ENCODE measurements at regions not wholly inside any gene's neighbourhood (a gene's known extent, or its start where the extent isn't known, plus 50 kb on each side); places are given as distances from the start of the nearest gene placed in this dataset.

DNA sequence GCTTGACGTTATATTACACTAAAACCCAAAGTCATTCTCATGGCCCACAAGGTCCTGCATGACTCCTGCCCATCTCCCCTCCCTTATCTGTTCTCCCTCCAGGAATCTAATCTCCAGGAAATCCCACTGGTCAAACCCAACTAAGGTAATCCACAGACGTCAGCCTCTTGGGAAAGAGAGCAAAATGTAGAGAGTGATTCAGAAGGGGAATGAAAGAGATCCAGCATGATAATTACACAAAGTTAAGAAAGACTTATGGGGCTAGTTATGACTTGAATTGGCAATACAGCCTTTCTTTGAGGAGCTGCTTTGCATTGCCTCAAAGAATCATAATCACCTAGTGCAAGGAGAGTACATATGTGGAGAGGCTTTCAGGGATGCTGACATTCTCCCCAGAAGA lies 137.8 kb upstream of the MYRIP start:
- TF ChIP-seq, protein P1, sequence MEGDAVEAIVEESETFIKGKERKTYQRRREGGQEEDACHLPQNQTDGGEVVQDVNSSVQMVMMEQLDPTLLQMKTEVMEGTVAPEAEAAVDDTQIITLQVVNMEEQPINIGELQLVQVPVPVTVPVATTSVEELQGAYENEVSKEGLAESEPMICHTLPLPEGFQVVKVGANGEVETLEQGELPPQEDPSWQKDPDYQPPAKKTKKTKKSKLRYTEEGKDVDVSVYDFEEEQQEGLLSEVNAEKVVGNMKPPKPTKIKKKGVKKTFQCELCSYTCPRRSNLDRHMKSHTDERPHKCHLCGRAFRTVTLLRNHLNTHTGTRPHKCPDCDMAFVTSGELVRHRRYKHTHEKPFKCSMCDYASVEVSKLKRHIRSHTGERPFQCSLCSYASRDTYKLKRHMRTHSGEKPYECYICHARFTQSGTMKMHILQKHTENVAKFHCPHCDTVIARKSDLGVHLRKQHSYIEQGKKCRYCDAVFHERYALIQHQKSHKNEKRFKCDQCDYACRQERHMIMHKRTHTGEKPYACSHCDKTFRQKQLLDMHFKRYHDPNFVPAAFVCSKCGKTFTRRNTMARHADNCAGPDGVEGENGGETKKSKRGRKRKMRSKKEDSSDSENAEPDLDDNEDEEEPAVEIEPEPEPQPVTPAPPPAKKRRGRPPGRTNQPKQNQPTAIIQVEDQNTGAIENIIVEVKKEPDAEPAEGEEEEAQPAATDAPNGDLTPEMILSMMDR (IDR thresholded peaks at IDR 0.05; ENCODE audit: insufficient read depth, low read length), result no peak
- TF ChIP-seq POLR2AphosphoS5 (IDR thresholded peaks at IDR 0.05; ENCODE audit: low read depth), result no peak
- no peak for TF ChIP-seq GABPA (IDR thresholded peaks at IDR 0.05; ENCODE audit: low read depth)
- TF ChIP-seq, protein P2, sequence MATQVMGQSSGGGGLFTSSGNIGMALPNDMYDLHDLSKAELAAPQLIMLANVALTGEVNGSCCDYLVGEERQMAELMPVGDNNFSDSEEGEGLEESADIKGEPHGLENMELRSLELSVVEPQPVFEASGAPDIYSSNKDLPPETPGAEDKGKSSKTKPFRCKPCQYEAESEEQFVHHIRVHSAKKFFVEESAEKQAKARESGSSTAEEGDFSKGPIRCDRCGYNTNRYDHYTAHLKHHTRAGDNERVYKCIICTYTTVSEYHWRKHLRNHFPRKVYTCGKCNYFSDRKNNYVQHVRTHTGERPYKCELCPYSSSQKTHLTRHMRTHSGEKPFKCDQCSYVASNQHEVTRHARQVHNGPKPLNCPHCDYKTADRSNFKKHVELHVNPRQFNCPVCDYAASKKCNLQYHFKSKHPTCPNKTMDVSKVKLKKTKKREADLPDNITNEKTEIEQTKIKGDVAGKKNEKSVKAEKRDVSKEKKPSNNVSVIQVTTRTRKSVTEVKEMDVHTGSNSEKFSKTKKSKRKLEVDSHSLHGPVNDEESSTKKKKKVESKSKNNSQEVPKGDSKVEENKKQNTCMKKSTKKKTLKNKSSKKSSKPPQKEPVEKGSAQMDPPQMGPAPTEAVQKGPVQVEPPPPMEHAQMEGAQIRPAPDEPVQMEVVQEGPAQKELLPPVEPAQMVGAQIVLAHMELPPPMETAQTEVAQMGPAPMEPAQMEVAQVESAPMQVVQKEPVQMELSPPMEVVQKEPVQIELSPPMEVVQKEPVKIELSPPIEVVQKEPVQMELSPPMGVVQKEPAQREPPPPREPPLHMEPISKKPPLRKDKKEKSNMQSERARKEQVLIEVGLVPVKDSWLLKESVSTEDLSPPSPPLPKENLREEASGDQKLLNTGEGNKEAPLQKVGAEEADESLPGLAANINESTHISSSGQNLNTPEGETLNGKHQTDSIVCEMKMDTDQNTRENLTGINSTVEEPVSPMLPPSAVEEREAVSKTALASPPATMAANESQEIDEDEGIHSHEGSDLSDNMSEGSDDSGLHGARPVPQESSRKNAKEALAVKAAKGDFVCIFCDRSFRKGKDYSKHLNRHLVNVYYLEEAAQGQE (IDR thresholded peaks at IDR 0.05; ENCODE audit: insufficient replicate concordance, low read depth), result no peak
